ENCODE measurements at regions not wholly inside any gene's neighbourhood (a gene's known extent, or its start where the extent isn't known, plus 50 kb on each side); places are given as distances from the start of the nearest gene placed in this dataset.

GRCh38 chr15:29997499-29997898 lies 85.3 kb upstream of the GOLGA8J start:
- no peaks in the 10 kb centered on the region; the same call in 1 of the 2 replicates for H3K27me3 ChIP-seq (ENCODE audit: insufficient read depth, low read length)
- no peak overlapping the region for H3K4me2 ChIP-seq (ENCODE audit: low read length)
- H2AFZ ChIP-seq (ENCODE audit: low read length), result no peak overlapping the region
- H3K4me1 ChIP-seq (ENCODE audit: insufficient read depth, low read length, severe bottlenecking), result no peaks in the 10 kb centered on the region
- no peaks in the 10 kb centered on the region for H3K36me3 ChIP-seq (ENCODE audit: insufficient read depth, low read length)
- H3K9ac ChIP-seq (ENCODE audit: low read length), result no peak overlapping the region
- no peaks in the 10 kb centered on the region for H3K9me2 ChIP-seq (ENCODE audit: low read depth, low read length)
- no peaks in the 10 kb centered on the region for H3F3A ChIP-seq (ENCODE audit: insufficient read depth, low read length)
- H3K9me3 ChIP-seq (ENCODE audit: low read length), result no peaks in the 10 kb centered on the region
- TF ChIP-seq CTCF (IDR thresholded peaks at IDR 0.05; ENCODE audit: low read length), result no peak
- TF ChIP-seq EZH2 (IDR thresholded peaks at IDR 0.05; ENCODE audit: borderline replicate concordance, low read length), result no peak
- no peaks in the 10 kb centered on the region for H3K79me2 ChIP-seq (ENCODE audit: insufficient read depth, low read length)
- H4K20me1 ChIP-seq (ENCODE audit: insufficient read depth, low read length), result no peaks in the 10 kb centered on the region
- H3K27ac ChIP-seq (ENCODE audit: low read depth, low read length, poor library complexity, severe bottlenecking), result no peak overlapping the region
- H3K4me3 ChIP-seq (ENCODE audit: low read depth, low read length, poor library complexity, severe bottlenecking), result no peak overlapping the region

GRCh38 chr15:29994284-29994683 lies 88.5 kb upstream of the GOLGA8J start:
- Histone ChIP-seq H3K36me3 (ENCODE audit: insufficient read depth, low read length) (no peaks in the 10 kb centered on the region), H2AFZ (ENCODE audit: low read length) (no peak overlapping the region), H3K4me2 (ENCODE audit: low read length) (no peak overlapping the region), H3K9me2 (ENCODE audit: low read depth, low read length) (no peaks in the 10 kb centered on the region), H3K27ac (ENCODE audit: low read depth, low read length, poor library complexity, severe bottlenecking) (no peak overlapping the region), H3K9ac (ENCODE audit: low read length) (no peak overlapping the region), H3F3A (ENCODE audit: insufficient read depth, low read length) (no peaks in the 10 kb centered on the region), H3K79me2 (ENCODE audit: insufficient read depth, low read length) (no peaks in the 10 kb centered on the region), H3K4me1 (ENCODE audit: insufficient read depth, low read length, severe bottlenecking) (no peaks in the 10 kb centered on the region), H3K4me3 (ENCODE audit: low read depth, low read length, poor library complexity, severe bottlenecking) (no peak overlapping the region), H3K27me3 (ENCODE audit: insufficient read depth, low read length) (no peaks in the 10 kb centered on the region), H4K20me1 (ENCODE audit: insufficient read depth, low read length) (no peaks in the 10 kb centered on the region), H3K9me3 (ENCODE audit: low read length) (no peaks in the 10 kb centered on the region)
- TF ChIP-seq EZH2 (IDR thresholded peaks at IDR 0.05; ENCODE audit: borderline replicate concordance, low read length) (no peak), CTCF (IDR thresholded peaks at IDR 0.05; ENCODE audit: low read length) (no peak)

- Histone ChIP-seq H3K9me3 (ENCODE audit: low read length) (no peaks in the 10 kb centered on the region), H3K36me3 (ENCODE audit: insufficient read depth, low read length) (no peaks in the 10 kb centered on the region), H4K20me1 (ENCODE audit: insufficient read depth, low read length) (no peaks in the 10 kb centered on the region), H3K9me2 (ENCODE audit: low read depth, low read length) (no peaks in the 10 kb centered on the region), H2AFZ (ENCODE audit: low read length) (no peak overlapping the region), H3K9ac (ENCODE audit: low read length) (no peak overlapping the region), H3K4me1 (ENCODE audit: insufficient read depth, low read length, severe bottlenecking) (no peaks in the 10 kb centered on the region), H3F3A (ENCODE audit: insufficient read depth, low read length) (no peaks in the 10 kb centered on the region), H3K27me3 (ENCODE audit: insufficient read depth, low read length) (no peaks in the 10 kb centered on the region), H3K4me3 (ENCODE audit: low read depth, low read length, poor library complexity, severe bottlenecking) (no peak overlapping the region), H3K27ac (ENCODE audit: low read depth, low read length, poor library complexity, severe bottlenecking) (no peak overlapping the region), H3K4me2 (ENCODE audit: low read length) (no peak overlapping the region), H3K79me2 (ENCODE audit: insufficient read depth, low read length) (no peaks in the 10 kb centered on the region)
- TF ChIP-seq EZH2 (IDR thresholded peaks at IDR 0.05; ENCODE audit: borderline replicate concordance, low read length) (no peak), CTCF (IDR thresholded peaks at IDR 0.05; ENCODE audit: low read length) (no peak)
Observed at GRCh38 chr15:29990954-29991353, 91.8 kb upstream of the GOLGA8J start.
